ENCODE measurements at regions not wholly inside any gene's neighbourhood (a gene's known extent, or its start where the extent isn't known, plus 50 kb on each side); places are given as distances from the start of the nearest gene placed in this dataset.
"Not testable (repeated sequence)": the region's sequence is repeated elsewhere in the genome, so short reads cannot be mapped to it uniquely, and the experiment has no call there.

GRCh38 chr9:65395121-65395520 lies 110.1 kb upstream of the FOXD4L5 start:
- H3F3A ChIP-seq (replicated peaks; ENCODE audit: low read depth); H3K27me3 ChIP-seq (ENCODE audit: insufficient read depth); H3K27ac Mint-ChIP-seq; H3K4me3 Mint-ChIP-seq; H2AFZ ChIP-seq; H3K9me2 ChIP-seq (ENCODE audit: insufficient read depth); H3K4me2 ChIP-seq; H3K79me2 ChIP-seq (replicated peaks; ENCODE audit: insufficient read depth); H3K4me1 ChIP-seq (ENCODE audit: insufficient read depth); H3K36me3 ChIP-seq (ENCODE audit: insufficient read depth); H3K4me3 ChIP-seq; DNase-seq (ENCODE audit: low spot score); H3K4me1 Mint-ChIP-seq; H3K27ac ChIP-seq (ENCODE audit: low read depth); H4K20me1 ChIP-seq (replicated peaks; ENCODE audit: insufficient read depth); H3K27me3 Mint-ChIP-seq (ENCODE audit: insufficient read depth, low read depth, poor library complexity); ATAC-seq: not testable (repeated sequence)
- Mint-ChIP-seq H3K36me3 (ENCODE audit: low read depth) (peaks cover 33% of the 10 kb centered on the region), H3K9me3 (peaks cover 81% of the 10 kb centered on the region)

- not testable (repeated sequence) for H4K20me1 ChIP-seq (replicated peaks; ENCODE audit: insufficient read depth); H3K79me2 ChIP-seq (replicated peaks; ENCODE audit: insufficient read depth)
Observed at GRCh38 chr9:65393111-65393810, 108.3 kb upstream of the FOXD4L5 start.

GRCh38 chr9:65392611-65393010 lies 107.6 kb upstream of the FOXD4L5 start:
- not testable (repeated sequence) for H3K4me1 ChIP-seq (ENCODE audit: insufficient read depth); H3K4me3 ChIP-seq; H3K4me1 Mint-ChIP-seq; H3K27me3 Mint-ChIP-seq (ENCODE audit: insufficient read depth, low read depth, poor library complexity); H2AFZ ChIP-seq; H3F3A ChIP-seq (replicated peaks; ENCODE audit: low read depth); H3K79me2 ChIP-seq (replicated peaks; ENCODE audit: insufficient read depth); H3K36me3 ChIP-seq (ENCODE audit: insufficient read depth); H3K27ac ChIP-seq (ENCODE audit: low read depth); H3K4me2 ChIP-seq; H3K4me3 Mint-ChIP-seq; ATAC-seq; H3K27me3 ChIP-seq (ENCODE audit: insufficient read depth); H3K9me2 ChIP-seq (ENCODE audit: insufficient read depth); H4K20me1 ChIP-seq (replicated peaks; ENCODE audit: insufficient read depth); H3K27ac Mint-ChIP-seq; DNase-seq (ENCODE audit: low spot score)
- H3K36me3 Mint-ChIP-seq (ENCODE audit: low read depth): peaks cover 32% of the 10 kb centered on the region
- H3K9me3 Mint-ChIP-seq: peaks cover 84% of the 10 kb centered on the region

More at GRCh38 chr9:65393111-65393810, 108.3 kb upstream of the FOXD4L5 start:
- H3K4me3 Mint-ChIP-seq; H3K4me1 ChIP-seq (ENCODE audit: insufficient read depth); H3K4me2 ChIP-seq; H3K27ac Mint-ChIP-seq; H3F3A ChIP-seq (replicated peaks; ENCODE audit: low read depth); H3K27me3 ChIP-seq (ENCODE audit: insufficient read depth); DNase-seq (ENCODE audit: low spot score); H2AFZ ChIP-seq; H3K9me2 ChIP-seq (ENCODE audit: insufficient read depth); H3K27ac ChIP-seq (ENCODE audit: low read depth); H3K4me1 Mint-ChIP-seq; ATAC-seq; H3K27me3 Mint-ChIP-seq (ENCODE audit: insufficient read depth, low read depth, poor library complexity); H3K36me3 ChIP-seq (ENCODE audit: insufficient read depth); H3K4me3 ChIP-seq: not testable (repeated sequence)
- Mint-ChIP-seq H3K36me3 (ENCODE audit: low read depth) (peaks cover 34% of the 10 kb centered on the region), H3K9me3 (peaks cover 81% of the 10 kb centered on the region)

- H2AFZ ChIP-seq; H3K36me3 ChIP-seq (ENCODE audit: insufficient read depth); DNase-seq (ENCODE audit: low spot score); H3K27me3 ChIP-seq (ENCODE audit: insufficient read depth); H3K27ac ChIP-seq (ENCODE audit: low read depth); H3K9me2 ChIP-seq (ENCODE audit: insufficient read depth); H3K27ac Mint-ChIP-seq; H3K4me1 Mint-ChIP-seq; H3K79me2 ChIP-seq (replicated peaks; ENCODE audit: insufficient read depth); H3K4me1 ChIP-seq (ENCODE audit: insufficient read depth); H3K4me3 Mint-ChIP-seq; ATAC-seq; H3F3A ChIP-seq (replicated peaks; ENCODE audit: low read depth); H4K20me1 ChIP-seq (replicated peaks; ENCODE audit: insufficient read depth); H3K4me2 ChIP-seq; H3K4me3 ChIP-seq: not testable (repeated sequence)
- Mint-ChIP-seq H3K27me3 (ENCODE audit: insufficient read depth, low read depth, poor library complexity) (peaks cover 14% of the 10 kb centered on the region), H3K36me3 (ENCODE audit: low read depth) (peaks cover 34% of the 10 kb centered on the region), H3K9me3 (peaks cover 84% of the 10 kb centered on the region)
Observed at GRCh38 chr9:65389710-65390109, 104.7 kb upstream of the FOXD4L5 start.

GRCh38 chr9:65389216-65389615 lies 104.2 kb upstream of the FOXD4L5 start:
- H3K27ac Mint-ChIP-seq; H3K36me3 ChIP-seq (ENCODE audit: insufficient read depth); H3K27me3 ChIP-seq (ENCODE audit: insufficient read depth); H4K20me1 ChIP-seq (replicated peaks; ENCODE audit: insufficient read depth); H3F3A ChIP-seq (replicated peaks; ENCODE audit: low read depth); H2AFZ ChIP-seq; DNase-seq (ENCODE audit: low spot score); H3K4me1 Mint-ChIP-seq; H3K27ac ChIP-seq (ENCODE audit: low read depth); H3K79me2 ChIP-seq (replicated peaks; ENCODE audit: insufficient read depth); H3K4me3 ChIP-seq; H3K4me2 ChIP-seq; H3K4me1 ChIP-seq (ENCODE audit: insufficient read depth); H3K9me2 ChIP-seq (ENCODE audit: insufficient read depth); H3K4me3 Mint-ChIP-seq; ATAC-seq: not testable (repeated sequence)
- Mint-ChIP-seq H3K36me3 (ENCODE audit: low read depth) (peaks cover 32% of the 10 kb centered on the region), H3K9me3 (peaks cover 86% of the 10 kb centered on the region), H3K27me3 (ENCODE audit: insufficient read depth, low read depth, poor library complexity) (peaks cover 14% of the 10 kb centered on the region)

- H3K27ac ChIP-seq (ENCODE audit: low read depth); H3F3A ChIP-seq (replicated peaks; ENCODE audit: low read depth); H3K36me3 ChIP-seq (ENCODE audit: insufficient read depth); H3K4me1 ChIP-seq (ENCODE audit: insufficient read depth); H4K20me1 ChIP-seq (replicated peaks; ENCODE audit: insufficient read depth); H3K9me2 ChIP-seq (ENCODE audit: insufficient read depth); H2AFZ ChIP-seq; H3K79me2 ChIP-seq (replicated peaks; ENCODE audit: insufficient read depth); H3K4me1 Mint-ChIP-seq; H3K4me2 ChIP-seq; H3K27me3 ChIP-seq (ENCODE audit: insufficient read depth); H3K4me3 Mint-ChIP-seq; H3K27ac Mint-ChIP-seq: not testable (repeated sequence)
- Mint-ChIP-seq H3K27me3 (ENCODE audit: insufficient read depth, low read depth, poor library complexity) (peaks cover 13% of the 10 kb centered on the region), H3K36me3 (ENCODE audit: low read depth) (peaks cover 38% of the 10 kb centered on the region), H3K9me3 (peaks cover 83% of the 10 kb centered on the region)
- DNase-seq (ENCODE audit: low spot score) (peak; percentile 82), ATAC-seq (peak; percentile 56)
- H3K4me3 ChIP-seq: 0 out of 2 replicates have a peak overlapping the region, but pooled peaks have one; percentile 39
Observed at GRCh38 chr9:65386699-65387098, 101.7 kb upstream of the FOXD4L5 start.

Data from GM23338 (cell line).